ENCODE measurements at regions not wholly inside any gene's neighbourhood (a gene's known extent, or its start where the extent isn't known, plus 50 kb on each side); places are given as distances from the start of the nearest gene placed in this dataset.

DNA sequence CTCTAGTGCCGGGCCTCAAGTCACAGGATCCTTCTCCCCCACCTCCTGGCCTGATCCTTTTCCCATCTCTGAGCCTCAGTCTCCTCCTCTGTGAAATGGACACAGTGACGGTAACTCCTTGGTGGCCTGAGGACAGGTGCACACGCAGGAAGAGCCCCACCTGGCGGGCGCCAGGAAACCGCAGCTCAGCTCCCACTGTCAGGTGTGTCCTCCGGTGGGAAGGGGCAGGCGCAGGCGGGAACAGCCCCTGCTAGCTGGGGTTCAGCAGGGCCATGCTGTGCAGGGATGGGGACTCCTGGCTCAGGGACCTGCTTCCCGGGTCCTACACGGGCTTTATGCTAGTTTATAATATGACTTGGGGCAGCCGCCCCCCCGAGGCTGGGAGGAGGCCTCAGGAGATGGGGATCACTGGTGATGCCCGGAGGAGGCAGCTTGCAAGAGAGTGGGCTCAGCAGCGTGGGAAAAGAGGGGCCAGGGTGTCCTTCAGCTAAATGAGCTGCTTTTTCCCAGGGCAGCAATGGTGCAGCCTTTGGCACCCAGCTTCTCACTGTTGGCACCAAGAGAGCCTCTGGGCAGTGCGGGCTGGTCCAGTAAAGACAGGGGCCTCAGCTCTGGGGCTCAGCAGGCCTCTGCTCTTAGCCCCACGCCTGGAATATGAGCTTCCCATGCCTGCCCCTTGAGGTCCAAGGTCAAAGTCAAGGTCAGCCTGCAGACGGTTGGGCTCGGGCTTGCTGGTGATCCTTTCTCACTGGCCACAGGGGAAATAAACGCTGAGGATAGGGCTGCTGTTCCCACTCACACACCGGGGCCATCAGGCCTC lies 68.0 kb upstream of the FAM20C start (continued):
- no peak for TF ChIP-seq BCL11A (IDR thresholded peaks at IDR 0.05; ENCODE audit: low read depth in 2 of 2, low read length in 2 of 2)
- TF ChIP-seq SIRT6 (IDR thresholded peaks at IDR 0.05; ENCODE audit: low read length), result no peak
- TF ChIP-seq CTCF (IDR thresholded peaks at IDR 0.05; ENCODE audit: control extremely low read depth in 1 of 3, insufficient read depth in 1 of 3, low read depth in 1 of 3, low read length in 3 of 3), result peak; percentile 11 to 29 (median 27)
- TF ChIP-seq RAD21 (IDR thresholded peaks at IDR 0.05 in 1 of 2, conservative IDR thresholded peaks at IDR 0.05 in 1 of 2; ENCODE audit: low read depth in 2 of 2, low read length in 2 of 2), result peak; percentile 13 to 43; a peak in 2 of 4 replicates
- 0 out of 4 replicates have a peak, but pooled peaks of 1 of the 2 experiments have one; percentile 43 for TF ChIP-seq HDAC2 (IDR thresholded peaks at IDR 0.05; ENCODE audit: borderline replicate concordance in 1 of 2, low read depth in 2 of 2, low read length in 2 of 2)
- no peak for TF ChIP-seq SUZ12 (IDR thresholded peaks at IDR 0.05; ENCODE audit: low read length)
- no peak for TF ChIP-seq MAFK (IDR thresholded peaks at IDR 0.05; ENCODE audit: low read depth, low read length)
- no peak for TF ChIP-seq CREB1 (IDR thresholded peaks at IDR 0.05)

All from H1 (cell line).